GM12874 (cell line): ENCODE measurements at regions not wholly inside any gene's neighbourhood (a gene's known extent, or its start where the extent isn't known, plus 50 kb on each side); places are given as distances from the start of the nearest gene placed in this dataset.

Experiments
- TF ChIP-seq, protein P1 (sequence below): IDR thresholded peaks from 2 replicates; pipeline ENCODE4 v1.5.1; 2011; ENCODE audit warnings: low read depth, mild to moderate bottlenecking, control low read depth, low read length, moderate library complexity; ENCODE audit not compliant: insufficient read depth

- TF ChIP-seq, protein P1, sequence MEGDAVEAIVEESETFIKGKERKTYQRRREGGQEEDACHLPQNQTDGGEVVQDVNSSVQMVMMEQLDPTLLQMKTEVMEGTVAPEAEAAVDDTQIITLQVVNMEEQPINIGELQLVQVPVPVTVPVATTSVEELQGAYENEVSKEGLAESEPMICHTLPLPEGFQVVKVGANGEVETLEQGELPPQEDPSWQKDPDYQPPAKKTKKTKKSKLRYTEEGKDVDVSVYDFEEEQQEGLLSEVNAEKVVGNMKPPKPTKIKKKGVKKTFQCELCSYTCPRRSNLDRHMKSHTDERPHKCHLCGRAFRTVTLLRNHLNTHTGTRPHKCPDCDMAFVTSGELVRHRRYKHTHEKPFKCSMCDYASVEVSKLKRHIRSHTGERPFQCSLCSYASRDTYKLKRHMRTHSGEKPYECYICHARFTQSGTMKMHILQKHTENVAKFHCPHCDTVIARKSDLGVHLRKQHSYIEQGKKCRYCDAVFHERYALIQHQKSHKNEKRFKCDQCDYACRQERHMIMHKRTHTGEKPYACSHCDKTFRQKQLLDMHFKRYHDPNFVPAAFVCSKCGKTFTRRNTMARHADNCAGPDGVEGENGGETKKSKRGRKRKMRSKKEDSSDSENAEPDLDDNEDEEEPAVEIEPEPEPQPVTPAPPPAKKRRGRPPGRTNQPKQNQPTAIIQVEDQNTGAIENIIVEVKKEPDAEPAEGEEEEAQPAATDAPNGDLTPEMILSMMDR = no peak
These were observed 622.8 kb downstream of the DACH1 start for GRCh38 chr13:71244161-71244560.

DNA sequence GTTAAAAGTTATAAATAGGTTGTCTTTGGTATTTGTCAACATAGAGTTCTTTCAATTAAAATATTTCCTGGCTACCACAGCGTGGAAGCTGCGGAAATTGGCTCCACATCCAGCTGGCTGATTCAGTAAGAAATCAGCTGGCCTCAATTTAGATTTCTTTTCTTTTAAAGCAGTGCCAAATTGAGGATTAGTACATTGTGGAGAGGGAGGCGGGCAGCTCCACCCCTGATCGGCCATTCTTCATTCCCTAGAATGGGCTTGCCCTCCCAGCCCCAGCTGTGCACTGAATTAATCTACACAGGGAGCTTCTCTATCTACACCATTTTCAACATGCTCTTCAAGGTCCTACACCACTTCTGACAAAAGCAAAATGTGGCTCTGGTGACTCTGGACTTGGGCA is 624.8 kb downstream of the DACH1 start:
- TF ChIP-seq, protein P1 = no peak

GRCh38 chr13:71240911-71241310 is 626.1 kb downstream of the DACH1 start:
- TF ChIP-seq, protein P1 = peak; percentile 36; the same call in 1 of the 2 replicates

DNA sequence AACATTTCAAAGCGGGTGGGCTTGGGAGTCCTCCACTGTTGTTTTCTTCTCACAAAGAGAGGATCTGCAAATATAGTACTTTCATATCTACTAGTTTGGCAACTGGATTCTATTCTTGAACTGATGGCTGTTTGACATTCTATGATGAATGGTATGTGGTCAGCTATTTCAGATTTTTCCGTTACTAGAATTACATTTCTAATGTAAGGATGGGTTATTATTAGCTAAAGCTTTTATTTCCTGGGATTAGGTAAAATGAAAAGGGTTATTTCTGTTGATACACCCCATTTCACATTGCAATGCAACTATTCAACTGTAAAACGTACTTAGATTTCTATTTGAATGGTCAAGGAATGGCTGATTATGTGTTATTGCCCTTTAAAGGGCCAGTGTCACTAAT is 629.7 kb downstream of the DACH1 start:
- TF ChIP-seq, protein P1 = no peak

DNA sequence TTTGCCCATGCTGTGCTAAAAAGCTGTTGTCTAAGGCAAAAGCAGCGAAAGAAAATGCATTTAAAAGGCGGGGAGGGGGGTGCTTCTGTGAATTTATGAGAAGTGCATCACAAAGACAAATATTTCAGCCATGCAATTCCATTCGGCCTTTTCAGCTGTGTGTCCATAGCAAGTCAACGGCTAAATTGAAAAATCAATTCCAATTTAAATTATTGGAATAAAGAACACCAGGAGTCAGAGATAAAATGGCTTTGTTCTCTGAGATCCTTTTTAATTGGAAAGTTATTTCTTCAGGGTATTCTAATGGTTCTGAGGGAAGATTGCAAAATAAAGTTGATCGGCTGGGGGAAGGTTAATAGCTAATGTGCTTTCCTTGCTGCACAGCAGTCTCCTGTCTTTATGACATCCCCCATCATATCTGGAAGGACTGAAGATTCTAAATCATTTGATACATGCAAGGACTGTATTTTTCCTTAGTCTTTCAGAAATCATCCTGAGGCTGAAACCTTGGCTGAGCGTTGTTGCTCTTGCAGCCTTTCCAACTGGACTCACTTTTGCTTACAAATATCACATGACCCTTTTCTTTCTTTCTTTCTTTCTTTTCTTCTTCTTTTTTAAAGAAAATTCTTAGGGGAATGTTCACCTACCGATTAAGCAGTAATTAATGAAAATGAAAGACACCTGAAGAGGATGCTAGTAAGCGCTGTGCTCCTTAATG is 647.1 kb downstream of the DACH1 start:
- TF ChIP-seq, protein P1 = no peak

DNA sequence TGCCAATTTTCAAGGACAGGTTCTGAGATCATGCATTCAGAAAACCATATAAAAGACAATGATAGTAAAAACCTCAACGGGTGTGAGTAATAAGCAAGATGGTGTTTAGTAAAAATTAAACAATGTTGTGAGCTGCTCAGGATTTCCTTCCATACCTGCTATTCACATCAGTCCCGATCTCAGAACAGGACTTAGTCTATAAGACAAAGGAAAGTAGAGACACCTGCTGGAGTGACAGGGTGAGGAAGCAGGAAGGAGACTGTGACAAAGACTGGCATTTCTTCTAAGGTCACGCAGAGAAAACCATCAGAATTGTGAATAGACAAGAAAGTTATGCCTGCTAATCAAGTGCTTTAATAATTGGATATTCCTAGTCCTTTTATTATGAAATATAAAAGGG is 648.0 kb downstream of the DACH1 start:
- TF ChIP-seq, protein P1 = peak; percentile 34; the same call in 1 of the 2 replicates

DNA sequence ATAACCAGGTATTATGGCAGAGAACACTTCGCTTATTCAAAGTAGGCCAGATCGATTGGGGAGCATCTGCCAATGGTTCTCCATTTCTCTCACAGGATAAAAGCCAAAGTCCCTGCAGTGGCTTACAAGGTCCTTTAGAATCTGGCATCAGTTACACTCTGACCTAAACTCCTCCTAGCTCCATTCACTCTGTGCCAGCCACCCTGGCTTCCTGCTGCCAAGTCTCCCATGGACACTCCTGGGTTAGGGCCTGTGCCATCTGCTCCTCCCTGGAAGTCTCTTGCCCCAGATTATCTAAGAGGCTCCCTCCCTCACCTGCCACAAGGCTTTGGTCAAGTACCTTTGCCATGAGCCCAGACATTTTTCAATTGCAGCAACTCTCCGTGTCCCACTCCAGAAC is 649.2 kb downstream of the DACH1 start:
- TF ChIP-seq, protein P1 = no peak
